ENCODE measurements at regions not wholly inside any gene's neighbourhood (a gene's known extent, or its start where the extent isn't known, plus 50 kb on each side); places are given as distances from the start of the nearest gene placed in this dataset.

DNA sequence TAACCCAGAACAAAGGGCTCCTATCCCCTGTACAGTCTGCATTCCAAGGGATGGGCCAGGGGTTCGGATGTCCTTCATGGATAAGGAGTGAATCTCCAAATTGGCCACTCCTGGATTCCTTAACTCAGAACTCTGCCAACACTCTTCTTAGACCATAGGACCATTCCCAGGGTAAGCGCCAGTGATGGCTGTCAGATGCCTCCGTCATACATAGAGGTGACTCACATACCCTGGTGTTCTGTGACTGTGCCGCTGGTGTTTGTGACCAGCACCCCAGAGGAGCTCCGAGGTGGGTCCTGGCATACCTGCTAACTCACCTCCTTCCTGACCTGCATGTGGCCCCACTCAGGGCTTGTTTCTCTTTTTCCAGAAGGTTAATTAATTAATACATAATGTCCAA is 134.7 kb downstream of the KLF13 start:
- no peak for DNase-seq (ENCODE audit: low read depth)
- TF ChIP-seq, protein P1, sequence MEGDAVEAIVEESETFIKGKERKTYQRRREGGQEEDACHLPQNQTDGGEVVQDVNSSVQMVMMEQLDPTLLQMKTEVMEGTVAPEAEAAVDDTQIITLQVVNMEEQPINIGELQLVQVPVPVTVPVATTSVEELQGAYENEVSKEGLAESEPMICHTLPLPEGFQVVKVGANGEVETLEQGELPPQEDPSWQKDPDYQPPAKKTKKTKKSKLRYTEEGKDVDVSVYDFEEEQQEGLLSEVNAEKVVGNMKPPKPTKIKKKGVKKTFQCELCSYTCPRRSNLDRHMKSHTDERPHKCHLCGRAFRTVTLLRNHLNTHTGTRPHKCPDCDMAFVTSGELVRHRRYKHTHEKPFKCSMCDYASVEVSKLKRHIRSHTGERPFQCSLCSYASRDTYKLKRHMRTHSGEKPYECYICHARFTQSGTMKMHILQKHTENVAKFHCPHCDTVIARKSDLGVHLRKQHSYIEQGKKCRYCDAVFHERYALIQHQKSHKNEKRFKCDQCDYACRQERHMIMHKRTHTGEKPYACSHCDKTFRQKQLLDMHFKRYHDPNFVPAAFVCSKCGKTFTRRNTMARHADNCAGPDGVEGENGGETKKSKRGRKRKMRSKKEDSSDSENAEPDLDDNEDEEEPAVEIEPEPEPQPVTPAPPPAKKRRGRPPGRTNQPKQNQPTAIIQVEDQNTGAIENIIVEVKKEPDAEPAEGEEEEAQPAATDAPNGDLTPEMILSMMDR (conservative IDR thresholded peaks at IDR 0.05; ENCODE audit: low read depth, low read length) = no peak
- no peak overlapping the region for H3K4me3 ChIP-seq (ENCODE audit: low read length)

GRCh38 chr15:31461911-31462480 is 135.4 kb downstream of the KLF13 start:
- DNase-seq (ENCODE audit: low read depth) = no peak
- TF ChIP-seq, protein P1 (conservative IDR thresholded peaks at IDR 0.05; ENCODE audit: low read depth, low read length) = peak; percentile 39
- H3K4me3 ChIP-seq (ENCODE audit: low read length) = no peak overlapping the region

DNA sequence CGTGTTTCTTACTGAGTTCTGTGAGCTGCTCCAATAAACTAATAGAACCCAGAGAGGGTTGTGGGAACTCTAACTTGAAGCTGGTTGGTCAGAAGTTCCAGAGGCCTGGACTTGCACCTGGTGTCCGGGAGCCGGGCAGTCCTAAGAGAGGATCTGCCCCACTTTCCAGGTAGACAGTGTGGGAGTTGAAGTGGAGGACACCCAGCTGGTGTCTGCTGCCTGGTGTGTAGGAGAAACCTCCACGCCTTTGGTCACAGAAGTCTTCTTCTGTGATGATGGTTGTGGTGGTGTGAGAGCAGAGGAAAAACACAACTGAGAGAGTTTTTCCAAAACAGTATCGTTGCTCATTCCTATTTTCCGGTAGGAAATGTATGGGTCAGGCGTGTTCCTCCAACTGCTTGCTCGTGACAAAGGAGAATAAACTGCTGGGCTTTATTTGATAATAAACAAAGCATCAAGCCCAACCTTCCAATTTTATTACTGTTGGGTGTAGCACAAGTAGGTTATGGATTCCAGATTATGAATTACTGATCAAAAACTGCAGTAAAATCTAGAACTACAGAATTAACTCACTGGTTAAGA is 137.0 kb downstream of the KLF13 start:
- no peak overlapping the region for H3K4me3 ChIP-seq (ENCODE audit: low read length)
- DNase-seq (ENCODE audit: low read depth) = no peak
- TF ChIP-seq, protein P1 (conservative IDR thresholded peaks at IDR 0.05; ENCODE audit: low read depth, low read length) = no peak

DNA sequence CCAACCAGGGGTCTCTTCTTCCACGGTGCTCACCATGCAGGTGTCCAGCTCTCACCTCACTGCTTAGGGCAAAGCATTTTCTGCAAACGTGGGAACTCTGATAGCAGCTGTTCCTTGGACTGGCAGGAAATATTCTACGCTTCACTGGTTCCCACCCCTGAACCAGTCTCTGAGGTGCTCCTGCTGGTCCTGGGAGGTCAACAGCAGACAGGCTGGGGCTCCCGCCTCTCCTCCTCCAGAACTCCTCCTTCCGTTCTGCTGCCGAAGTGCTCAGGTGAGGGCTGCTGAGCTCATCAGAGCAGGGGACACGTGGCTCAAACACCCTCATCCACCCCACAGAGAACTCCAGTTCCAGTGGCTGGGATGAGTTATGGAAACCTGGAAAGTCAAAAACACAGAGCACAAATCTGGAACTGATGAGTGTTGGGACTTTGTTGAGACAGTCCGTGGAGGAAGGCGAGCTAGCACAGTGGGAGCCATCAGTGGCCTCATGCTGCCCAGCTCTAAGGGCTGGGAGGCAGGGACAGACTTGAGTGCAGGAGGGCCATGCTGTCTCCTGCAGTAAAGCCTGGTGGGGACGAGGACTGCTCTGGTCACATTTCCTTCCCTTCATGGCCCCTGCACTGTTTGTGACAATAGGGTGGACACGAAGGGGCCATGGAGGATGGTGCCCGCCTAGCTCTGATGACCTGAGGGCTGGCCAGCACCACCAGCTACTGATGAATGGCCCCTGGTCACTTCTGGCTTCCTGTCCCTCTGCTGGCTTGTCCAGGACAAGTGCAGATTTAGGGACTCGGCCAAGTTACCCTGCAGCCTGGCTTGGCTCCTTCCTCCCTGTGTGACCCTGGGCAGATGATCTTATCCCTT is 137.8 kb downstream of the KLF13 start:
- H3K4me3 ChIP-seq (ENCODE audit: low read length) = no peak overlapping the region
- DNase-seq (ENCODE audit: low read depth) = no peak
- TF ChIP-seq, protein P1 (conservative IDR thresholded peaks at IDR 0.05; ENCODE audit: low read depth, low read length) = no peak

GRCh38 chr15:31465083-31465955 is 138.7 kb downstream of the KLF13 start:
- DNase-seq (ENCODE audit: low read depth) = no peak
- H3K4me3 ChIP-seq (ENCODE audit: low read length) = no peak overlapping the region
- TF ChIP-seq, protein P1 (conservative IDR thresholded peaks at IDR 0.05; ENCODE audit: low read depth, low read length) = no peak

DNA sequence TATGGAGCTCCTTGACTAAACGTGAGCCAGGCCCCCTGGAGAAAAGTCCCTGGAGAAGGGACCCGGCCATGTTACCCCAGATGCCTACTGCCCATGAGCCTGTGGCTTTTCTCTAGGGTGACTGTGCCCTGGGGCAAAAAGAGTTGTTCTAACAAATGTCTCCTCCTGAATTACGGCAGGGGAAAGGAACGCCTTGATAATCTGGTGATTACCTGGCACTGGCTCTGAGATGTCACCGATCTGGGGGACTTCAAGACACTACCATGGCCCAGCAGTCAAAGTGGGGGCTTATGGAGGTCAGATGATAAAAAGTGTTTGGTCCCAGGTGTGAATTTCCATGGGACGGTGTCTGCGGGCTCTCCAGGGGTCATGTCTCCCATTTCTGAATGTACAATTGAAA is 140.7 kb downstream of the KLF13 start:
- DNase-seq (ENCODE audit: low read depth) = no peak
- TF ChIP-seq, protein P1 (conservative IDR thresholded peaks at IDR 0.05; ENCODE audit: low read depth, low read length) = no peak
- no peak overlapping the region for H3K4me3 ChIP-seq (ENCODE audit: low read length)

Measured in retinal pigment epithelial cell (primary cell).